NCI-H524 treated with DMSO at 0.1 percent for 48 hours (cell line): ENCODE measurements at regions not wholly inside any gene's neighbourhood (a gene's known extent, or its start where the extent isn't known, plus 50 kb on each side); places are given as distances from the start of the nearest gene placed in this dataset.
"Not testable (repeated sequence)": the region's sequence is repeated elsewhere in the genome, so short reads cannot be mapped to it uniquely, and the experiment has no call there.

Source experiments
- DNase-seq: peaks from one replicate; lab custom pipeline; 2025; lab: John Stamatoyannopoulos, UW

- DNase-seq = no peak
Measured at GRCh38 chr14:34300330-34300729, 161.7 kb downstream of the SPTSSA start.

GRCh38 chr14:34299360-34299759, 162.7 kb downstream of the SPTSSA start:
- DNase-seq = no peak

GRCh38 chr14:34297786-34298520, 164.1 kb downstream of the SPTSSA start:
- no peak for DNase-seq

GRCh38 chr14:34283590-34283989, 178.4 kb downstream of the SPTSSA start:
- no peak for DNase-seq

- no peak for DNase-seq
Measured at GRCh38 chr14:34277191-34277590, 184.8 kb downstream of the SPTSSA start.

GRCh38 chr14:34275530-34275929, 186.5 kb downstream of the SPTSSA start:
- no peak for DNase-seq

- DNase-seq = no peak
Measured at GRCh38 chr14:34275078-34275477, 187.0 kb downstream of the SPTSSA start.

- DNase-seq = not testable (repeated sequence)
Measured at GRCh38 chr14:34273716-34274115, 188.3 kb downstream of the SPTSSA start.

- no peak for DNase-seq
Measured at GRCh38 chr14:34270361-34270760, 191.7 kb downstream of the SPTSSA start.

GRCh38 chr14:34266344-34266743, 195.7 kb downstream of the SPTSSA start:
- no peak for DNase-seq

GRCh38 chr14:34262127-34262910, 199.7 kb downstream of the SPTSSA start:
- DNase-seq = no peak

GRCh38 chr14:34259996-34260395, 202.0 kb downstream of the SPTSSA start:
- no peak for DNase-seq

- DNase-seq = no peak
Measured at GRCh38 chr14:34258318-34258717, 203.7 kb downstream of the SPTSSA start.

- DNase-seq = no peak
Measured at GRCh38 chr14:34257505-34257904, 204.5 kb downstream of the SPTSSA start.

- no peak for DNase-seq
Measured at GRCh38 chr14:34256223-34256622, 205.8 kb downstream of the SPTSSA start.

GRCh38 chr14:34254571-34254970, 207.5 kb downstream of the SPTSSA start:
- DNase-seq = no peak

- DNase-seq = no peak
Measured at GRCh38 chr14:34254031-34254430, 208.0 kb downstream of the SPTSSA start.

GRCh38 chr14:34252227-34252626, 209.8 kb downstream of the SPTSSA start:
- no peak for DNase-seq

- DNase-seq = no peak
Measured at GRCh38 chr14:34251662-34252061, 210.4 kb downstream of the SPTSSA start.

GRCh38 chr14:34250959-34251358, 211.1 kb downstream of the SPTSSA start:
- no peak for DNase-seq

GRCh38 chr14:34247605-34248004, 214.4 kb downstream of the SPTSSA start:
- no peak for DNase-seq

GRCh38 chr14:34246206-34246605, 215.8 kb downstream of the SPTSSA start:
- no peak for DNase-seq

GRCh38 chr14:34243401-34243800, 218.6 kb downstream of the SPTSSA start:
- DNase-seq = no peak
